ENCODE measurements at regions not wholly inside any gene's neighbourhood (a gene's known extent, or its start where the extent isn't known, plus 50 kb on each side); places are given as distances from the start of the nearest gene placed in this dataset.
A peak's percentile ranks its signal among the peaks of the same experiment; 100 is the strongest.

GRCh38 chr4:66923081-66923865, 622.0 kb downstream of the CENPC start:
- CTCF ChIA-PET, result no interaction called here
- H3K4me3 Mint-ChIP-seq (ENCODE audit: unreplicated experiment), result no peak overlapping the region
- no peak overlapping the region for H3K27ac Mint-ChIP-seq (ENCODE audit: low read depth, unreplicated experiment)
- intact Hi-C loops (cut with micrococcal nuclease), result no loop called here
- no peaks in the 10 kb centered on the region for H3K27me3 Mint-ChIP-seq (ENCODE audit: insufficient read depth, unreplicated experiment)
- TF ChIP-seq CTCF (IDR thresholded peaks at IDR 0.05; ENCODE audit: unreplicated experiment), result no peak
- POLR2A ChIA-PET, result no interaction called here
- BruUV-seq (replicated peaks), result no TSS peak
- no peaks in the 10 kb centered on the region for H3K9me3 Mint-ChIP-seq (ENCODE audit: unreplicated experiment)
- no peak for DNase-seq (ENCODE audit: unreplicated experiment)
- no peaks in the 10 kb centered on the region for H3K36me3 Mint-ChIP-seq (ENCODE audit: insufficient read depth, unreplicated experiment)
- H3K4me1 Mint-ChIP-seq (ENCODE audit: insufficient read depth, unreplicated experiment), result no peaks in the 10 kb centered on the region

- H3K4me3 Mint-ChIP-seq (ENCODE audit: unreplicated experiment), result no peak overlapping the region
- no peaks in the 10 kb centered on the region for H3K36me3 Mint-ChIP-seq (ENCODE audit: insufficient read depth, unreplicated experiment)
- ChIA-PET POLR2A (no interaction called here), CTCF (no interaction called here)
- H3K9me3 Mint-ChIP-seq (ENCODE audit: unreplicated experiment), result no peaks in the 10 kb centered on the region
- no TSS peak for BruUV-seq (replicated peaks)
- no peak for TF ChIP-seq CTCF (IDR thresholded peaks at IDR 0.05; ENCODE audit: unreplicated experiment)
- no peaks in the 10 kb centered on the region for H3K4me1 Mint-ChIP-seq (ENCODE audit: insufficient read depth, unreplicated experiment)
- intact Hi-C loops (cut with micrococcal nuclease), result no loop called here
- no peaks in the 10 kb centered on the region for H3K27me3 Mint-ChIP-seq (ENCODE audit: insufficient read depth, unreplicated experiment)
- no peak for DNase-seq (ENCODE audit: unreplicated experiment)
- no peak overlapping the region for H3K27ac Mint-ChIP-seq (ENCODE audit: low read depth, unreplicated experiment)
Measured at GRCh38 chr4:66921433-66921832, 623.9 kb downstream of the CENPC start.

- BruUV-seq (replicated peaks), result no TSS peak
- DNase-seq (ENCODE audit: unreplicated experiment), result no peak
- Mint-ChIP-seq H3K4me3 (ENCODE audit: unreplicated experiment) (no peak overlapping the region), H3K36me3 (ENCODE audit: insufficient read depth, unreplicated experiment) (no peaks in the 10 kb centered on the region), H3K4me1 (ENCODE audit: insufficient read depth, unreplicated experiment) (no peaks in the 10 kb centered on the region), H3K9me3 (ENCODE audit: unreplicated experiment) (no peaks in the 10 kb centered on the region), H3K27me3 (ENCODE audit: insufficient read depth, unreplicated experiment) (no peaks in the 10 kb centered on the region), H3K27ac (ENCODE audit: low read depth, unreplicated experiment) (no peak overlapping the region)
- CTCF ChIA-PET, result no interaction called here
- intact Hi-C loops (cut with micrococcal nuclease), result no loop called here
- POLR2A ChIA-PET, result interaction anchor here (0.6 kb wide), 1 partner anchor 24 kb away, joined by 3 read pairs; no protein-coding TSS in a partner anchor
- TF ChIP-seq CTCF (IDR thresholded peaks at IDR 0.05; ENCODE audit: unreplicated experiment), result no peak
Measured at GRCh38 chr4:66920514-66920913, 624.8 kb downstream of the CENPC start.

GRCh38 chr4:66911880-66912279, 633.4 kb downstream of the CENPC start:
- intact Hi-C loops (cut with micrococcal nuclease), result no loop called here
- ChIA-PET POLR2A (interaction anchor here (0.7 kb wide), 1 partner anchor 77 kb away, joined by 3 read pairs; no protein-coding TSS in a partner anchor), CTCF (no interaction called here)
- Mint-ChIP-seq H3K36me3 (ENCODE audit: insufficient read depth, unreplicated experiment) (no peaks in the 10 kb centered on the region), H3K4me1 (ENCODE audit: insufficient read depth, unreplicated experiment) (peaks cover 10% of the 10 kb centered on the region), H3K9me3 (ENCODE audit: unreplicated experiment) (no peaks in the 10 kb centered on the region), H3K4me3 (ENCODE audit: unreplicated experiment) (no peak overlapping the region), H3K27ac (ENCODE audit: low read depth, unreplicated experiment) (peak overlapping the region; percentile 39), H3K27me3 (ENCODE audit: insufficient read depth, unreplicated experiment) (no peaks in the 10 kb centered on the region)
- DNase-seq (ENCODE audit: unreplicated experiment), result peak; percentile 82
- no TSS peak for BruUV-seq (replicated peaks)
- no peak for TF ChIP-seq CTCF (IDR thresholded peaks at IDR 0.05; ENCODE audit: unreplicated experiment)
